NCI-H1417 (cell line): ENCODE measurements at regions not wholly inside any gene's neighbourhood (a gene's known extent, or its start where the extent isn't known, plus 50 kb on each side); places are given as distances from the start of the nearest gene placed in this dataset.

Experiments
- DNase-seq, 3 experiments: peaks; one replicate each; lab custom pipeline; 2025; lab: John Stamatoyannopoulos, UW

DNA sequence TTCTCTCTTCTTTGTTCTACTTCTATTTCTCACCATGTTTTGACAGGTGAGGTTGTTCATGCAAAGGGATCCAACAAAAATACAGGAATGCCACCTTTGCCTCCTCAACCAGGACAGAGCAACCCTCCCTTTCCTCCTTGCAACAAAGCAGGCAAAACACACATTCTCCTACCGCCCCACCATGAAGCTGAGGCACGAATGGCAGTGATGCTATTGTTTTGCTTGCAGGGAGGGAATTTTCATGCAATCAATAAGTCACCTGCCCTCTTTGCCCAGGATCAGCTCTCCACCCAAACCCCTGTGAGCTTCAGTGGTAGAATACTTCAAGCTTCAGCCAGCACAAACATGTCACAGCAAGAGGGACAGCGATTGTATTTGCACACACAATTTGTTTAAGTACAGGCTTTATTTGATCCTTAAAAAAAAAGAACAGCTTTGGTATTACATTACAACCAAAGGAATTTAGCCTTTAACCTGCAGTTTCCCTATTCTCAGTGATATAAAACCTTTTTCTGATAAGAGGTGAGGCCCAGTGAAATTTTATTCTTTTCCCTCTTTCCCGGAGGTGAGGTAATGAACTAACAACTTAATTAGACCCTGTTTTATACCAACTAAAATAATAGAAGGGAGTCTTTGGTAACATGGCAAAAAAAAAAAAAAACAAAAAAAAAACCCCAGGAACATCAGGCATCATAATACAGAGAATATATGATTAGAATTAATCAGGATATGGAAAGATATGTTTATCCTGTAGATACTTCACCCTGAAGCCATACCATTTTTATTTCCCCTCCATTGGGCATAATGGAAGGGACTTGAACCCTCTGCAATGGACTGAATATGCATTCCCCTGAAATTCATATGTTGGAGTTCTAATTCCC lies 87.0 kb upstream of the EEA1 start:
- DNase-seq: peak in 2 of 3 experiments; percentile 13 to 68

DNA sequence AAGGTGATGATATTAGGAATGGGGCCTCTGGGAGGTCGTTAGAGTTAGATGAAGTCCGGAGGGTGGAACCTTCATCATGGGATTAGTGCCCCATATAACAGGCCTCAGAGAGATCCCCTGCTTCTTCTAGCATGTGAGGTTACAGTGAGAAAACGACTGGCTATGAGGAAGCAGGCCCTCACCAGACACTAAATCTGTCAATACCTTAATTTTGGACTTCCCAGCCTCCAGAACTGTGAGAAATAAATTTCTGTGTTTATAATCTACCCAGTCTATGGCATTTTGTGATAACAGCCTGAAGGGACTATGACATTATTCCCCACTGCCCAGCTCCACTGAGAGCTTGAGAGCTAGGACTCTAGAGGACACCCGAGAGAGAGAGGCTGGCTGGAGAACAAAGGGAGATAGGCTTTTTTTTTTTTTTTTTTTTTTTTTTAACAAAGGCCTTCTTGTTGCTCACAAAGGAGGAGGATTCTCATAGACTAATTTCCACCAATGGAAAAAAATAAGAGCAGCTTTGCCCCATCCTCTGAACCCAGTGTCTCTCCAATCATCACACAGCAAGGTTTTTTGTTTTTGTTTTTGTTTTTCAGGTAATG lies 87.8 kb upstream of the EEA1 start:
- DNase-seq: no peak

DNA sequence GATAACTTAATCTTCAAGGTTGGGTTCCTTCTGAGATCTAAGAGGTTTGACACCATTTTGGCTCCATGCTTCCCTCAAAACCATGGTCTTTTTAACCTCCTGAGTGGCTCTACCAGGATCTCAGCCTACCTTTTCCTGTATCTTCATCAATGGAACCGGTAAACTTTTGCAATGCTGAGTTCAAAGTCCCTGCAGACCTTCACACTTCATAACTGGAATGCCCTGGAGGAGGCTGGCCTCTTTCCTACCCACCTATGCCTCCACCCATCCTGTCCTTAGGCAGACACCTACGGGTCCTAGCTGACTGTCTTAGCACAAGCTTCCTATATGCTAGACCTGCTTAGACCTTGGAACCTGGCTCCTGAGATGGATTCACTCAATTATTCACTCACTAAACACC lies 89.5 kb upstream of the EEA1 start:
- DNase-seq: no peak

DNA sequence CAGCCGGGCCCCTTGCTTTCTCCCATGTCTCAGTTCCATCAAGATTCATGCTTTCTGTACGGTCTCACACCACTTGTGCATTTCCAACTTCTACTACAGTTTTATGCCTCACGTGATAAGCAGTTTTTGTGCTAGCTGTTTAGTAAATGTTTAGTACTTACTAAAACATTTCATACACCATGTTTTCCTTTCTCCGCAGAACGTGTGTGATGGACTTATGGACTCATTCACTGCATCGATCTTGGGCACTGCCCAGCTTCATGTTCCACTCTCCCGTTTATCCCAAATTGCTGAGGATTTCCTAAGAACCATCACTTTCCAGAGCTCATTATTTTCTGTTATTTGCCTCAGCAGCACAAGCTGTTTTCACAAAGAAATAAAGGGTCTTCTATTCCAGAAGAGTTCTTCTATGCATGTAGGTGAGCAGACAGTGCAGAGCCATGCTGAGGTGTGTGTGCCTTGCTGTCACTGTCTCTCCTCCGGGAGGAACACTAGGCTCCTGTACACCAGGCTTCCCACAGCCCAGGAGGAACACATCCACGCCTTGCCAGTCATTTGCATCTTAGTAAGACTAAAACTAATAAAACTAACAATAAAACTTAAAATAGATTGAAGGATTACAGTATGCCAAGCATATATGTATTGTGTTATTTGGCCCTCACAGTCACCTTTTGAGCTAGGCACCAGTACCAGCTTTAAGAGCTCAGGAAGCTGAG lies 90.3 kb upstream of the EEA1 start:
- no peak for DNase-seq

DNA sequence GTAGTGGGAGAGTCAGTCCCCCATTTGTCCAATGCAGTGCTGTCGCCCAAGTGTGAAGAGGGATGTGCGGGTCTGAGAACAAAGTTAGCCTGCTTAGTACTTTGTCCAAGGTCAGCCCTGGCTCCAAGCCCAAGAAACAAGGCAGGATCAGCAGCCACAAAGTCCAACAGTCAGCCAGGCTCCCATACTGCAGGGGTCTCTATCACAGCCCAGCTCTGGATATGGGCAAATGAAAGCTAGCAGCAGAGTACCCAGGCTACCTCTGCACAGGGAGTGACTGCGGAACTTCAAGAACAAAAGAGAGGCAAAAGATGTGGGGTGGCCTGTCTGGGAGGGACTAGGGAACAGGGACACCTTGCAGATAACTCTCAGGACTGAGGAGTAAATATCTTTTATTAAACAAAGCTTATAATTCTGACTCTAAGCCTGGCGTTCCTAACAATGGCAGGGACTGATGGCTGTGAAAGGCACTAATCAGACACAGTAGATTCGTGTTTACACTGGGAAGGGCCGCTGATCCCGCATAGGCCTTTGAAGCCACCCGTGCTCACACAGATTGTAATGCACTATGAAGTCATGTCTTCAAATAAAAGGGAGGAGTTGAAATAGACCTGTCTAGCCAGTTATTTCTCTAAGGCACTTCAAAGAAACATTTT lies 91.0 kb upstream of the EEA1 start:
- DNase-seq: peak in 2 of 3 experiments; percentile 35 to 71

DNA sequence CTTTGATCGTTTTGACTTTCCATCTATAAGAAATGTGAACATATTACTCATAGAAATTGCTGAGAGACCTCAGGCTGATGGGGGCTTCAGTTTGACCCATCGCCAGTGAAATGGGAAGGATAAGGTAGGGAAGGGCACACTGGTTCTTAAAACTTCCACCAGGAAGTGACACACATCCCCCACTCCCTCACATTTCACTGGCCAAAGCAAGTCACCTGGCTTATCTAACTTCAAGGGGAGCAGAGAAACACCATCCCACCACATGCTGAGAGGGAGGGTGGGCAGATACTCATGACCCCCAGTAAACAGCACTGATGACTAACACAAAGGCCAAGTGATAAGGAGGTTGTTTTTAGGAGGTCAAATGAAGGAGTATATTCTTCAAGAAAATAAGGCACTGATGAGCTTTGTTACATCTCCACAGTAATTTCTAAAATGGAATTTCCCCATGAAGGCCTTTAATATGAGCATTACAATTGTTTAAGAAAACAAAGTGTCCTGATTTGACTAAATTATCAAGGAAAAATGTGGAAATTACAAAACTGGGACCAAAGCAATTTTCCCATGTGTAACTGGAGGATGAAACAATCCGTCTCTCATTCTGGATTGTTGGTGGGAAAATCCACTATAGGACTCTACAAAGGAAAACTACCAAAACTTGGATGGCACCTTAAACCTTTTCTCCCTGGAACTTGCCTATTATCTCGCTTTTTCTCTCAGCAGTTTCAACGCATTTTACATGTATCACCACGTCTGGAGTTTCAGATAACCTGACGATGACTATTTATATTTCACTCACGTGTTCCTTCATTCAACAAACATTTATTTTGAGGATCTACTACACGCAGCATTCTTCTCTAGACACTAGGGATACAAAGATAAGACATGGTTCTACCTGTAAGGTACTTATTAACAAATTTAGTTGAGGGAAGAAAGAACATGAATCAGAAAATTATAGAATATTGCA lies 91.8 kb upstream of the EEA1 start:
- no peak for DNase-seq

DNA sequence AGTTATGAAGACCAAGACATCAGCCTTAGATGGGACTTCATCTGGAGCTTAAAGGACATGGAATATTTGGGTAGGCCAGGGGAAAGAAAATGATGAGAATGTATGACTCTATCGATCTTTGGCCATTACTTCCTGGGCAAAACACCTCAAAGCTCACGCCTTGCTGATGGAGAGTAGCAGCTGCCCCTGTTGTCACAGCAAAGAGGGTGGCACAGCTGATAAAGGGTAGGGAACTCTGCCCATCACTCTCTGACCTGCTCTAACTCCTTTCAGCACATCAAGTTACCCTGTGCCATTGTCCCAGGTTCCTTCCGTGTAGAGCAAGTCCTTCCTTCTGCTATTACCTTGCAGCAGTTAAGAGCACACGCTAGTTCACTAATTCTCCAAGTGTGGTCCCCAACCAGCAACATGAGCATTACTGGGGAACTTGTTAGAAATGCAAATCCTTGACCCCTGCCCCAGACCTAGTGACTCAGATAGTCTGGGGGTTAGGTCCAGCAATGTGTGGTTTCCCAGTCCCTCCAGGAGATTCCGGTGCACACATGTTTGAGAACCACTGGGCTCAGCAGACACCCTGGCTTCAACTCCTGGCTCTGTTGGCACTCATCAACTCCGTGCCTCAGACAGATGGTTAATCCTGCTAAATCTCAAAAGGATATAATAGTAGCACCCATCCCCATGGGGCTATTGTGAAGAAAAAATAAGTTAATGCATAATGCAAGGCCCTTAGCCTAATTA lies 93.7 kb upstream of the EEA1 start:
- DNase-seq: no peak

DNA sequence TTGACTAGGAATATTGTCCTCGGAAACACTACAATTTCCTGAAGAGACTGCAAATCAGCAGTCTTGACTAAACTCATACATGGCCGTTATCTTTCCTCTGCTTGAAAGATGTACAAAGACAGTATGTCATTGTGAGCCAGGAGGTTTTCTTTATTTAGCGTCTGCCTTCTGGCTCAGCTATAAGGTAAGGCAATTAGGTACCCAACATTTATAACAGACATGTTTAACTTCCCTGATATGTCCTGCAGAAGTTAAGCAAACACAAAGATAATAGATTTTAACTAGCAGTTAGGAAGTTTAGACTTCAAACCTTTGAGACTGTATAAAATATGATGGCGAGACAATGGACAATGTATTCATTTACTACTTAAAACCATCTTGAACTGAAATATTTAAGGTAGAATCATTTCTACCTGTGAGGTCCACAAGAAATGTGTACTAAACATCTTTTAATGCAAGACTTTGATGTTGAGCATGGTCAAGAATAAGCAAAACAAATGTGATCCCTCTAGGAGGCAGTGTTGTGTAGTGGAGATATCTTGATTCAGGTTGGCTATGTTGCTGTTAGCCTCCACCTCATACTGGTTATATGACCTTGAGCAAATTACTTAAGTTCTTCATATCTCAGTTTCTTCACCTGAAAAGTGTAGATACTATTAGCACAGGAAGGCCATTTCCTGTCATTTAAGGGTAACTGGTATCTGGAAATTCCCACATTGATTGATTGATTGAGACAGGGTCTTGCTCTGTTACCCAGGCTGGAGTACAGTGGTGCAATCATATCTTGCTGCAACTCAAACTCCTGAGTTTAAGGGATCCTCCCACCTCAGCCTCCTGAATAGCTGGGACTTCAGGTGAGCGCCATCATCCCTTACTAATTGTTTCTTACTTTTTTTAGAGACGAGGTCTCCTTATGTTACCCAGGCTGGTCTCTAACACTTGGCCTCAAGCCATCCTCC lies 96.3 kb upstream of the EEA1 start:
- peak; percentile 13 to 55 (median 42) for DNase-seq

DNA sequence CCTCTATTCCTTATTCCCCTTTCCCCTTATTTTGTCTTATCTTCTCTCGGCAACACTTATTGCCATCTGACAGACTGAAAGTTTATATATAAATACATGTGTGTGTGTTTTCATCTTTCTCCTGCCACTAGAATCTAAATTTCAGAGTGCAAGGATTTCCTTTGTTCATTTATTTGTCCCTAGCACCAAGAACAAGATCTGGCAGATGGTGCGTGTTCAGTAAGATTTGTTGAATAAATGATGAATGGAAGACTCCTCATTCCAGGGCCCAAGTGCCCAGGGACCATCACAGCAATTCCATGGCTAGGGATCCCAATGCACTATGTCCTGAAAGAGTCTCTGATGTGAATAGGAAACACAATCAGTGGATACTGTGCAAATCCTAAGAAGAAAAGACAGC lies 97.9 kb upstream of the EEA1 start:
- no peak for DNase-seq

DNA sequence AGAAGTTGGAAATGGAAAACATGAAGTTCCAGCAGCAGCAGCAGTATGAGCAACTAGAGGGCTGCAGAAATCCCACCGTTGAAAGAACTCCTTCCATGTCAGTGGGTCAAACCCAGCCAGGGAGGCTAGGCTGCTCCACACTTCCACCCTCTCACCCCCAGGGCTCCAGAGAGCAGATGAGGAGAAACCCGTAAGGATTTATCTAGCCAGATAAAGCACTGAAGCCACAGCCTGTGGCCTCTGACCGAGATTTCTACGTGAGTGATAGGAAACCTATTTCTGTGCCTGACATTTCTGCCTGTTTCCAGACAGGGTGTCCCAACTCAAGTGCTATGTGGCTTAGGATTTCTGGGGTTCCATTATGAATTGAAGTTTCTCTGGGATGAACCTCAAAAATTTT lies 100.0 kb upstream of the EEA1 start:
- DNase-seq: no peak

DNA sequence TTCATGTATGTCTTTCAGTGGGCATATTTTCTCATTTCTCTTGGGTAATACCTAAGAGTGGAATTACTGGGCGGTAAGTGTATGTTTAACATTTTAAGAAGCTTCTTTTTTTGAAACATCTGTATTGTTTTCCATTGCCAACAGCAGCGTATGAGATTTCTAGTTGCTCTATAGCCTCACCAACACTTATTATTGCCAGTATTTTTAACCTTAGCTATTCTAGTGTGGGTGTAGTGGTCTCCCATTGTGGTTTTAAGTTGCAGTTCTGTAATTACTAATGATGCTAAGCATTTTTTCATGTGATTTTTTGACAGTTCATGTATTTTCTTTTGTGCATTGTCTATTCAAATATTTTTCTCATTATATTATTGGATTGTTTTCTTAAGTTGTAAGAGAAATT lies 101.9 kb upstream of the EEA1 start:
- DNase-seq: no peak

DNA sequence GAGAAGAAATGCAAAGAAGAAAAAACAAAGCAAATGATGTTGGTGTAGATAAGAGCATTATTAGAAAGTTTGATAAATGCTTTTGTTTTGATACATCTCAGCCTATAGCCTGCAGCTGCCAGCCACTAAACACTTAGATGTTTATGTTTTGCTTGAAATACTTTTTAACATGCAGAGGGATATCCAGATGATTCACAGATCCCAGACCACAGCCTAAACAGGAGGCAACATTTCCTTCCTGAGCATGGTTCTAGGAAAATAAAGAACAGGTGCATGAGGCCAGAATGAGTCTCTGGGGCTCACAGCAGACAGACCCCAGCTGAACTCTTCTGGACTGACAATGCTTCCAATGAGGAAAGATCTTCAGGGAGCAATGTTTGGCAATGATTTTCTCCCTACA lies 103.7 kb upstream of the EEA1 start:
- DNase-seq: no peak

DNA sequence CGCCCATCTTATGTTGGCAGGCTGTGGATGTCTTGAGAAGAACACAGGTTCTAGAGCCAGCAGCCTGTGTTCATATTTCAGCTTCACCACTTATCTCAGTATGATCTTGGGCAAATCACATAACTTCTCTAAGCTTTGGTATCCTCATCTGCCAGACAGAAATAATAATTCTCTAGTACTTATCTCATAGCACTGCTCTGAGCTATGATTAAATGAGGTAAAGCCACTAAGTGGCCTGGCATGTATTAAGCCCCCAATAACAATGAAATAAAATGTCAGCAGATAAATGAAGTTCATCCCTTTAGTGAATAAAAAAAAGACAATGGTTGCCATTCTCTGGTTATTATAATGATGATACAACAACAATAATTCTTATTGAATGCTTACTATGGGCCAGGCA lies 104.9 kb upstream of the EEA1 start:
- DNase-seq: no peak

DNA sequence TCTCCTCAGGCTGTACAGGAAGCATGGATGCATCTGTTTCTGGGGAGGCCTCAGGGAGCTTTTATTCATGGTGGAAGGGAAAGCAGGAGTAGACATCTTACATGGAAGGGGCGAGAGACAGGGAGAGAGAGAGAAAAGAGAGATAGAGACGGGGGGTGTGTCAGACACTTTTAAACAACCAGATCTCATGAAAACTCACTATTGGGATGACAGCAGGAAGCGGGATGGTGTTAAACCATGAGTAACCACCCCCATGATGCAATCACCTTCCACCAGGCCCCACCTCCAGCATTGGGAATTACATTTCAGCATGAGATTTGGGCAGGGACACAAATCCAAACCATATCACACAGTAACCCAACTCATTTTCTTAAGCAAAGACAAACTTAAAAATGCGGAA lies 110.0 kb upstream of the EEA1 start:
- no peak for DNase-seq

DNA sequence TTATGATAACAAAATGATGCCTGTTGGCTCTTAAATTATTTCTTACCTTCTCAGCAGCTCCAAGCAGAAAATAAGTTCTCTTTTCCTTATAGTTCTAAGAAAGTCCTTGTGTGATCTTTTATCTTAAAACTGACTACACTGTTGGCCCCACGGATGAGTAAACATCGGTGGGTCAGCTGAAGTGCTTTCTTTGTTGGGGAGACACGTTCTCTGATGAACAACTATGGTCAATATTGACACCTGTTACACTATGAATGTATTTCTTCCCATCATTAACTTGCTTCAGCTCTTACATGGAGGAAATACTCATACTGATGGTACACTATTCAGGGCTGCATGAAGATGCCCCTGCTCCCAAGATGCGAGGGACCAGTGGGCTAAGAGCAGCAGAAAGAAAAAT lies 110.8 kb upstream of the EEA1 start:
- no peak for DNase-seq

DNA sequence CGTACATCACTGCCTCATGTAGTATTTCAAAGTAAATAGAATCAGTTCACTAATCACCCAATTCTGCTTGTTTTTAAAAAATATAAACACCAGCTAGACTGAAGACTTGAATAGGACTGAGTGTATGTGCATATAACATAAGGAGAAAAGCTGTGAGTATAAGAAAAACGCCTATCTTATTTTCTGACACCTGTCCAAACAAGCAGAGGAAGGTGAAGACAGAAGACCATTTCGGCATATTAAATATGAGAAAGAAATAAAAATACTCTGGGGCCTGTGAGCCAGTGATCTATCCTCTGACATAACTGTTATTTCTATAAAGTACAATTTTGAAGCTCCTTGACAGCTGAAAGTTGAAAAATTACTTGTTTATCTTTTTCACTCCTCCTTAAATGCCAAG lies 111.3 kb upstream of the EEA1 start:
- no peak for DNase-seq

DNA sequence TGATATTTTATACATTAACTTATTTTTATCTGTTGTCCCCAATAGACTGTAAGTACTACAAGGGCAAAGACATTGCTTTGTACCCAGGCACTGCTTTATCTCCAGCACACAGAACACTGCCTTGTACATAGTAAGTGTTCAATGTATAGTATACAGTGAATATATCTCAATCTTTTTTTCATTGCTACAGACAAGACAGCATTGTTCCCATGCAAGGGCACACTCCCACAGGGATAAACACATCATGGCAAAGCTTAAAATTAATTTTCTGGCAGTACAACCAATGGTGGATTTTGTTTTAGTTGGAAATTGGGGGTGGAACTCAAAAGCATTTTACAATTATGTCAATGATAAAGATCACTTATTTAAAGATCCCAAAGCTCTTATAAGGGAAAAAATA lies 112.3 kb upstream of the EEA1 start:
- DNase-seq: no peak

DNA sequence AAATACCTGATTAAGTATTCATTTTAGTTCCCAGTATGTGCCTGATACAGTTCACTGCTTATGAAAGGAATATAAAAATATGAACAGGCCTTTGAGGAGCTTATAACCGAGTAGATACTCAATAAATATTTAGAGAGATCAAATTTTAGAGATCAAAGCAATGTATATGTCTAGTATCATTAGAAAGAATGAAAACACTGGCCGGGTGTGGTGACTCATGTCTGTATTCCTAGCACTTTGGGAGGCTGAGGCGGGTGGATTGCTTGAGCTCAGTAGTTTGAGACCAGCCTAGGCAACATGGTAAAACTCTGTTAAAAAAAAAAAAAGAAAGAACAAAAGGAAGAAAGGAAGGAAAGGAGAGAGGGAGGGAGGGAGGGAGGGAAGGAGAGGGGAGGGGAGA lies 113.2 kb upstream of the EEA1 start:
- DNase-seq: no peak

DNA sequence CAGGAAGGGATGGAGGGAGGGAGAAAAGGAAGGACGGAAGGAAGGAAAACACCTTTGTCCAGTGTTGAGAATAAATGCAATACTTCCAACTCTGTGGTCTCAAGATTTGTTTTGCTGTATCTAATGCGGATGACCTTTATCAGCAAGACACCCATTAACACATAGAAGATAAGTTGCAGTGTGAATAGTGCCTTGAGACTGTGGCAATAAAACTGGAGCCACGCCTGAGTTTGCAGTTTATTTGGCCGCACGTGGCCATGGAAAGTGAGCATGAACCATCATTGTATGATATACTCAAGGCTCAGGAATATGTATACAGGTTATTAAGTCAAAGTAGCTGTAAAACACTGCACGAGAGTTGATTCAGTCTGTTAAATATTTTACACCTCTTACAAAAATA lies 113.6 kb upstream of the EEA1 start:
- no peak for DNase-seq
